CD14-positive monocyte (primary cell): ENCODE measurements at regions not wholly inside any gene's neighbourhood (a gene's known extent, or its start where the extent isn't known, plus 50 kb on each side); places are given as distances from the start of the nearest gene placed in this dataset.

Source experiments
- DNase-seq, 3 donors: peaks; one replicate each; pipeline ENCODE4 v3.0.0-alpha.2; 2011 to 2022
- H2AFZ ChIP-seq: 2 replicates; pipeline ENCODE4 v1.6.0; 2012; ENCODE audit warnings: mild to moderate bottlenecking, low read depth, low read length, inconsistent platforms; ENCODE audit not compliant: insufficient read depth, poor library complexity, severe bottlenecking
- H3K27ac ChIP-seq, 2 donors: 1 replicate in 1 of 2; 2 replicates in 1 of 2; pipeline ENCODE4 v1.5.1; 2012 to 2013; ENCODE audit warnings: low read length in 2 of 2, control low read depth in 1 of 2, inconsistent platforms in 1 of 2, low read depth in 1 of 2, mild to moderate bottlenecking in 1 of 2
- H3K27me3 ChIP-seq, 2 donors: one replicate each; pipeline versions ENCODE4 v1.6.0 to v1.6.1; 2011 to 2013; ENCODE audit warnings: low read length in 2 of 2; ENCODE audit not compliant: control insufficient read depth in 2 of 2, insufficient read depth in 2 of 2
- H3K36me3 ChIP-seq, 2 donors: replicated peaks in 1 of 2; 1 replicate in 1 of 2; 2 replicates in 1 of 2; pipeline versions ENCODE4 v1.5.1 to v1.6.1; 2012 to 2013; ENCODE audit warnings: low read length in 2 of 2, control low read depth in 1 of 2, inconsistent platforms in 1 of 2, mild to moderate bottlenecking in 1 of 2; ENCODE audit not compliant: insufficient read depth in 2 of 2, control insufficient read depth in 1 of 2
- H3K4me1 ChIP-seq, 2 donors: 1 replicate in 1 of 2; 2 replicates in 1 of 2; pipeline versions ENCODE4 v1.5.1 to v1.6.1; 2012 to 2013; ENCODE audit warnings: low read length in 2 of 2, control low read depth in 1 of 2, inconsistent platforms in 1 of 2, mild to moderate bottlenecking in 1 of 2, moderate library complexity in 1 of 2; ENCODE audit not compliant: insufficient read depth in 2 of 2, control insufficient read depth in 1 of 2
- H3K4me2 ChIP-seq: replicated peaks from 2 replicates; pipeline ENCODE3; 2012; ENCODE audit warnings: low read length, moderate library complexity, mild to moderate bottlenecking; ENCODE audit not compliant: poor library complexity, severe bottlenecking; ENCODE audit errors: extremely low read depth
- H3K4me3 ChIP-seq, 3 experiments: fragments of 200-600 bp in 1 of 3; sonication (generic) in 1 of 3; replicated peaks in 1 of 3; 1 replicate in 2 of 3; 2 replicates in 1 of 3; pipeline ENCODE4 v1.5.1; 2011 to 2013; ENCODE audit warnings: low read length in 3 of 3, mild to moderate bottlenecking in 3 of 3, control low read depth in 2 of 3, low read depth in 2 of 3, inconsistent platforms in 1 of 3, moderate library complexity in 1 of 3
- H3K79me2 ChIP-seq: 2 replicates; pipeline ENCODE4 v1.6.0; 2012; ENCODE audit warnings: mild to moderate bottlenecking, control low read depth, inconsistent platforms, low read length, moderate library complexity; ENCODE audit not compliant: insufficient read depth
- H3K9ac ChIP-seq: 2 replicates; pipeline ENCODE4 v1.6.0; 2017; ENCODE audit warnings: low read length, mild to moderate bottlenecking; ENCODE audit not compliant: insufficient read depth, poor library complexity, severe bottlenecking
- H3K9me3 ChIP-seq, 2 donors: replicated peaks in 1 of 2; 1 replicate in 1 of 2; 2 replicates in 1 of 2; pipeline versions ENCODE4 v1.5.1 to v1.6.1; 2012 to 2013; ENCODE audit warnings: low read length in 2 of 2, control low read depth in 1 of 2; ENCODE audit not compliant: control insufficient read depth in 1 of 2, insufficient read depth in 1 of 2
- H4K20me1 ChIP-seq: 2 replicates; pipeline ENCODE4 v1.6.0; 2012; ENCODE audit warnings: mild to moderate bottlenecking, low read length, control low read depth, moderate library complexity; ENCODE audit not compliant: insufficient read depth
- H3K27ac Mint-ChIP-seq, 7 donors: one replicate each; pipeline ENCODE4 v1.8.0; 2020; ENCODE audit warnings: mild to moderate bottlenecking in 7 of 7, mixed read lengths in 7 of 7, moderate library complexity in 6 of 7, inconsistent platforms in 2 of 7
- H3K27me3 Mint-ChIP-seq, 3 donors: one replicate each; pipeline ENCODE4 v1.8.0; 2021 to 2022; ENCODE audit warnings: low read depth in 3 of 3, mild to moderate bottlenecking in 3 of 3, mixed read lengths in 3 of 3, moderate library complexity in 3 of 3, inconsistent platforms in 1 of 3
- H3K36me3 Mint-ChIP-seq, 2 donors: one replicate each; pipeline ENCODE4 v1.8.0; 2020; ENCODE audit warnings: mixed read lengths in 2 of 2, inconsistent platforms in 1 of 2, mild to moderate bottlenecking in 1 of 2
- H3K4me1 Mint-ChIP-seq: one replicate; pipeline ENCODE4 v1.8.0; 2020; ENCODE audit warnings: mild to moderate bottlenecking, mixed read lengths
- H3K4me3 Mint-ChIP-seq, 2 donors: one replicate each; pipeline ENCODE4 v1.8.0; 2020; ENCODE audit warnings: mild to moderate bottlenecking in 2 of 2, mixed read lengths in 2 of 2, moderate library complexity in 1 of 2
- H3K9me3 Mint-ChIP-seq, 7 donors: one replicate each; pipeline ENCODE4 v1.8.0; 2020 to 2022; ENCODE audit warnings: mixed read lengths in 7 of 7, mild to moderate bottlenecking in 6 of 7, moderate library complexity in 6 of 7, inconsistent platforms in 2 of 7
- CTCF ChIP-seq: fragments of 200-600 bp; IDR thresholded peaks from one replicate; pipeline ENCODE4 v1.8.0; 2022; ENCODE audit warnings: antibody characterized with exemption, mild to moderate bottlenecking
- WGBS: methylation state at CpG from one replicate; pipeline ENCODE4 v1.1.5; 2013; ENCODE audit warnings: missing lambda C conversion rate; ENCODE audit not compliant: insufficient coverage; 5-methylcytosine and 5-hydroxymethylcytosine counted together
- intact Hi-C, 2 donors: fragments of 100-400 bp; cut with micrococcal nuclease; formaldehyde crosslinking; loops; one replicate each; pipeline versions ENCODE4 v1.15.0 to v1.15.1; 2023

- Histone ChIP-seq H2AFZ (no peak overlapping the region), H3K9me3 (no peaks in the 10 kb centered on the region), H3K27ac (no peak overlapping the region), H3K9ac (no peak overlapping the region), H3K36me3 (no peaks in the 10 kb centered on the region), H3K4me1 (peaks cover 22 to 24% of the 10 kb centered on the region in 2 donors), H4K20me1 (no peaks in the 10 kb centered on the region), H3K4me2 (no peak overlapping the region), H3K79me2 (no peaks in the 10 kb centered on the region), H3K4me3 (no peak overlapping the region), H3K27me3 (no peaks in the 10 kb centered on the region)
- Mint-ChIP-seq H3K27ac (no peak overlapping the region), H3K9me3 (no peaks in the 10 kb centered on the region), H3K36me3 (peaks cover 3 to 4% of the 10 kb centered on the region in 2 donors), H3K4me1 (peaks cover 28% of the 10 kb centered on the region), H3K27me3 (no peaks in the 10 kb centered on the region), H3K4me3 (no peak overlapping the region)
- intact Hi-C loops, result no loop called here
- WGBS, result 100% methylated on average over 5 of the region's 7 CpGs
- no peak for TF ChIP-seq CTCF
- DNase-seq, result no peak
Measured at GRCh38 chr2:60341151-60341550, 212.3 kb downstream of the BCL11A start.

GRCh38 chr2:60339286-60339685, 214.2 kb downstream of the BCL11A start:
- no peak for TF ChIP-seq CTCF
- Mint-ChIP-seq H3K4me1 (peaks cover 46% of the 10 kb centered on the region), H3K27me3 (no peaks in the 10 kb centered on the region), H3K27ac (no peak overlapping the region), H3K4me3 (no peak overlapping the region), H3K9me3 (no peaks in the 10 kb centered on the region), H3K36me3 (peaks cover 3 to 4% of the 10 kb centered on the region in 2 donors)
- no peaks in the 10 kb centered on the region for H3K27me3 ChIP-seq
- DNase-seq, result no peak
- H2AFZ ChIP-seq, result no peak overlapping the region
- WGBS, result 100% methylated on average over 2 of the region's 2 CpGs
- H3K4me3 ChIP-seq, result no peak overlapping the region
- H3K4me2 ChIP-seq, result no peak overlapping the region
- H3K36me3 ChIP-seq, result no peaks in the 10 kb centered on the region
- peaks cover 41 to 43% of the 10 kb centered on the region in 2 donors for H3K4me1 ChIP-seq
- no peaks in the 10 kb centered on the region for H3K9me3 ChIP-seq
- no peaks in the 10 kb centered on the region for H4K20me1 ChIP-seq
- no peak overlapping the region for H3K27ac ChIP-seq
- H3K9ac ChIP-seq, result no peak overlapping the region
- intact Hi-C loops, result no loop called here
- H3K79me2 ChIP-seq, result no peaks in the 10 kb centered on the region
